ENCODE measurements at regions not wholly inside any gene's neighbourhood (a gene's known extent, or its start where the extent isn't known, plus 50 kb on each side); places are given as distances from the start of the nearest gene placed in this dataset.

DNA sequence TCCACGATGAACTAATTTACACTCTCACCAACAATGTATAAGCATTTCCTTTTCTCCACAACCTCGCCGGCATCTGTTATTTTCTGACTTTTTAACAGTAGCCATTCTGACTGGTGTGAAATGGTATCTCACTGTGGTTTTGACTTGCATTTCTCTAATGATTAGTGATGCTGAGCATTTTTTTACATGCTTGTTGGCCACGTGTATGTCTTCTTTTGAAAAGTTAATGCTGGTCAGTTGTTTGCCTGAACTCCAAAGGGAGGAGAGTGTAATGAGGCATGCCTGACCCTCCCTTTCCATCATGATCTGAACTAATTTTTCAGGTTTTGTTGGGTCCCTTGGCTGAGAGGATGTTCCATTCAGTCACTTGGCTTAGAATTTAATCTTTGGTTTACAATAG, 50.7 kb upstream of the SVIL start:
- H3K4me3 ChIP-seq (ENCODE audit: low read depth, poor library complexity, severe bottlenecking) = no peak overlapping the region
- no peak for DNase-seq (ENCODE audit: low spot score in 2 of 2)
- 93% methylated on average over 4 of the region's 4 CpGs for WGBS, 2 donors
- intact Hi-C loops (cut with DNase I; ENCODE audit: low total_unique reads) = no loop called here
- no peak for TF ChIP-seq CTCF (IDR thresholded peaks at IDR 0.05)
- no peak for TF ChIP-seq POLR2A (IDR thresholded peaks at IDR 0.05)

Measured in lower leg skin (tissue), 4 donors.